ENCODE measurements at regions not wholly inside any gene's neighbourhood (a gene's known extent, or its start where the extent isn't known, plus 50 kb on each side); places are given as distances from the start of the nearest gene placed in this dataset.
"Not testable (repeated sequence)": the region's sequence is repeated elsewhere in the genome, so short reads cannot be mapped to it uniquely, and the experiment has no call there.

DNA sequence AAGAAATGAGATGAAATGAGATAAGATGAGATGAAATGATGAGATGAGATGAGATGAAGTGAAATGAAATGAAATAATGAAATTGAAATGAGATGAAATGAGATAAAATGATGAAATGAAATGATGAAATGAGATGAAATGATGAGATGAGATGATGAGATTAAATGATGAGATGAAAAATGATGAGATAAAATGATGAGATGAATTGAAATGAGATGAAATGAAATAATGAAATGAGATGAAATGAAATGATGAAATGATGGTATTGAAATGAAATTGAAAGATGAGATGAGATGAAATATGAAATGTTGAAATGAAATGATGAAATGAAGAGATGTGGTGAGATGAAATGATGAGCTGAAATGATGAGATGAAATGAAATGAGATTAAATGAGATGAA lies 231.0 kb downstream of the GOLGA6L6 start:
- no peak for DNase-seq (ENCODE audit: extremely low spot score)
- intact Hi-C loops (cut with DNase I), result no loop called here

GRCh38 chr15:20309966-20310365 lies 231.6 kb downstream of the GOLGA6L6 start:
- H3K36me3 ChIP-seq; H3K27me3 ChIP-seq; DNase-seq (ENCODE audit: extremely low spot score); H3K4me1 ChIP-seq; H3K4me3 ChIP-seq; H3K27ac ChIP-seq (replicated peaks in 1 of 4); H3K9me3 ChIP-seq: not testable (repeated sequence)
- intact Hi-C loops (cut with DNase I), result loop anchor here (10.0 kb wide), 1 partner anchor 55 kb away; no protein-coding TSS in a partner anchor

More for the DNA sequence above, 231.0 kb downstream of the GOLGA6L6 start:
- TF ChIP-seq POLR2AphosphoS5 (IDR thresholded peaks at IDR 0.05) (no peak), EP300 (IDR thresholded peaks at IDR 0.05) (no peak), POLR2A (IDR thresholded peaks at IDR 0.05; ENCODE audit: low read depth) (no peak)
- TF ChIP-seq, protein P1, sequence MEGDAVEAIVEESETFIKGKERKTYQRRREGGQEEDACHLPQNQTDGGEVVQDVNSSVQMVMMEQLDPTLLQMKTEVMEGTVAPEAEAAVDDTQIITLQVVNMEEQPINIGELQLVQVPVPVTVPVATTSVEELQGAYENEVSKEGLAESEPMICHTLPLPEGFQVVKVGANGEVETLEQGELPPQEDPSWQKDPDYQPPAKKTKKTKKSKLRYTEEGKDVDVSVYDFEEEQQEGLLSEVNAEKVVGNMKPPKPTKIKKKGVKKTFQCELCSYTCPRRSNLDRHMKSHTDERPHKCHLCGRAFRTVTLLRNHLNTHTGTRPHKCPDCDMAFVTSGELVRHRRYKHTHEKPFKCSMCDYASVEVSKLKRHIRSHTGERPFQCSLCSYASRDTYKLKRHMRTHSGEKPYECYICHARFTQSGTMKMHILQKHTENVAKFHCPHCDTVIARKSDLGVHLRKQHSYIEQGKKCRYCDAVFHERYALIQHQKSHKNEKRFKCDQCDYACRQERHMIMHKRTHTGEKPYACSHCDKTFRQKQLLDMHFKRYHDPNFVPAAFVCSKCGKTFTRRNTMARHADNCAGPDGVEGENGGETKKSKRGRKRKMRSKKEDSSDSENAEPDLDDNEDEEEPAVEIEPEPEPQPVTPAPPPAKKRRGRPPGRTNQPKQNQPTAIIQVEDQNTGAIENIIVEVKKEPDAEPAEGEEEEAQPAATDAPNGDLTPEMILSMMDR (IDR thresholded peaks at IDR 0.05), result no peak
- Histone ChIP-seq H3K9me3 (no peaks in the 10 kb centered on the region), H3K4me1 (no peaks in the 10 kb centered on the region), H3K4me3 (no peak overlapping the region), H3K27me3 (no peaks in the 10 kb centered on the region), H3K27ac (replicated peaks in 1 of 4) (no peak overlapping the region), H3K36me3 (no peaks in the 10 kb centered on the region)

- H3K4me1 ChIP-seq; DNase-seq (ENCODE audit: extremely low spot score); H3K9me3 ChIP-seq; H3K27me3 ChIP-seq; H3K4me3 ChIP-seq; H3K36me3 ChIP-seq; H3K27ac ChIP-seq (replicated peaks in 1 of 4): not testable (repeated sequence)
- intact Hi-C loops (cut with DNase I), result loop anchor here (10.0 kb wide), 1 partner anchor 55 kb away; no protein-coding TSS in a partner anchor
- WGBS, result 71% methylated on average over 3 of the region's 3 CpGs
Measured at GRCh38 chr15:20309395-20309794, 232.2 kb downstream of the GOLGA6L6 start.

GRCh38 chr15:20308027-20308690 lies 233.4 kb downstream of the GOLGA6L6 start:
- H3K4me1 ChIP-seq; H3K4me3 ChIP-seq; H3K9me3 ChIP-seq; H3K27me3 ChIP-seq; DNase-seq (ENCODE audit: extremely low spot score); H3K27ac ChIP-seq (replicated peaks in 1 of 4); H3K36me3 ChIP-seq: not testable (repeated sequence)
- 89% methylated on average over 4 of the region's 4 CpGs for WGBS
- intact Hi-C loops (cut with DNase I), result loop anchor here (10.0 kb wide), 1 partner anchor 57 kb away; no protein-coding TSS in a partner anchor

DNA sequence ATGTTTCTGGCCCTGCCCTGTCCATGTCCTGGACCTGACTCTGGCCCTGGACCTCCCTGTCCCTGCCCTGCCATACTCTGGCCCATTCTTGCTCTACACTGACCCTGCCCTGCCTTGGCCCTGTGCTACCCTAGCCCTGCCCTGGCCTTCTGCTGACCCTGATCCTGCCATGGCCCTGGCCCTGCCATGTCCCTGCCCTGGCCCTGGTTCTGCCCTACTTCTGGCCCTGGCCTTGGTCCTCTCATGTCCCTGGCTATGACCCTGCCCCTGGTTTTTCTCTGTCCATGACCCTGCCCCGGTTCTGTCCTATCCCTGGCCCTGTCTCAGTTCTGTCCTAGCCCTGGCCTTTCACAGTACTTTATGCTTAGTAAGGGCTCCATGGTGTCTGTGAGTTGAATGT lies 234.5 kb downstream of the GOLGA6L6 start:
- intact Hi-C loops (cut with DNase I), result loop anchor here (10.0 kb wide), 1 partner anchor 58 kb away; no protein-coding TSS in a partner anchor
- H3K9me3 ChIP-seq; H3K4me3 ChIP-seq; DNase-seq (ENCODE audit: extremely low spot score); H3K36me3 ChIP-seq; H3K4me1 ChIP-seq; H3K27ac ChIP-seq (replicated peaks in 1 of 4); H3K27me3 ChIP-seq: not testable (repeated sequence)
- 82% methylated on average over 1 of the region's 1 CpG for WGBS

DNA sequence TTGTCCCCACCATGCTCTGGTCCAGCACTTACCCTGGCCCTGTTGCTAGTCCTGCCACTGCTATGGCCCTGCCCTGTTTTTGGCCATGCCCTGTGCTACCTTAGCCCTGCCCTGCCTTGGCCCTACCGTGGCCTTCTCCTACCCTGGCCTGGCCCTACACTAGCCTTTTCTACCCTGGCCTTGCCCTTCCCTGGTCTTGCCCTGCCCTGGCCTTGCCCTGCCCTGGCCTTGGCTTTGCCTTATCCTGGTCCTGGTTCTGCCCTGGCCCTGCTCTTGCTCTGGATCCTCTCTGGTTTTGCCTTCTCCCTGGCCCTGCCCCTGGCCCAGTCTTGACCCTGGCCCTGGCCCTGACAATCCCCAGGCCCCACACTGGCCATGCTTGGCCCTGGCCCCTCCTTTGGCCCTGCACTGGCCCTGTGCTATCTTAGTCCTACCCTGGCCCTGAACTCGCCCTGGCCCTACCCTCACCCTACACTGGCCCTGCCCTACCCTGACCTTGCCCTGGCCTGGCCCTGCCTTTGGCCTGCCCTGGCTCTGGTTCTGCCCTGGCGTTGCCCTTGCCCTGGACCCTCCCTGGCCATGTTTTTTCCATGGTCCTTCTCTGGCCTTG lies 235.0 kb downstream of the GOLGA6L6 start:
- DNase-seq (ENCODE audit: extremely low spot score); H3K4me3 ChIP-seq; H3K4me1 ChIP-seq; H3K27me3 ChIP-seq; H3K36me3 ChIP-seq; H3K27ac ChIP-seq (replicated peaks in 1 of 4); H3K9me3 ChIP-seq: not testable (repeated sequence)
- 55% methylated on average over 3 of the region's 3 CpGs for WGBS
- intact Hi-C loops (cut with DNase I), result loop anchor here (10.0 kb wide), 1 partner anchor 58 kb away; no protein-coding TSS in a partner anchor

DNA sequence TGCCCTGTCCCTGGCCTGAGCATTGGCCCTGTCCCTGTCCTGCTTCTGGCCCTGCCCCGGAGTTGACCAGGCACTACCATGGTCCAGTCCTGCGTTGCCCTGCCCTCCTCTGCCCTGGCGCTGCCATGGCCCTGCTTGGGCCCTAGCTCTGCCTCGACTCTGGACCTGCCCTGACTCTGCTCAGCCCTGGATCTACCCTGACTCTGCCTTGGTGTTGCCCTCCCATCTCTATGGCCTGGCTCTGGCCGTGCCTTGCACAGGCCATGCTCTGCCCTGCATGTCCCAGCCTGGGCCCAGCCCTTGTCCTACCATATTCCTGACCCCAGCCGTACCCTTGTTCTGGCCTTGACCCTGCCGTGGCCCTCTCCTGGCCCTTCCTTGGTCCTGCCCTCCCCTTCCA lies 235.7 kb downstream of the GOLGA6L6 start:
- not testable (repeated sequence) for H3K36me3 ChIP-seq; DNase-seq (ENCODE audit: extremely low spot score); H3K9me3 ChIP-seq; H3K27ac ChIP-seq (replicated peaks in 1 of 4); H3K4me3 ChIP-seq; H3K27me3 ChIP-seq; H3K4me1 ChIP-seq
- 61% methylated on average over 4 of the region's 7 CpGs for WGBS
- intact Hi-C loops (cut with DNase I), result loop anchor here (10.0 kb wide), 1 partner anchor 59 kb away; no protein-coding TSS in a partner anchor

GRCh38 chr15:20305015-20305465 lies 236.6 kb downstream of the GOLGA6L6 start:
- H3K36me3 ChIP-seq; DNase-seq (ENCODE audit: extremely low spot score); H3K27me3 ChIP-seq; H3K9me3 ChIP-seq; H3K27ac ChIP-seq (replicated peaks in 1 of 4); H3K4me1 ChIP-seq; H3K4me3 ChIP-seq: not testable (repeated sequence)
- 87% methylated on average over 6 of the region's 6 CpGs for WGBS
- intact Hi-C loops (cut with DNase I), result loop anchor here (10.0 kb wide), 1 partner anchor 60 kb away; no protein-coding TSS in a partner anchor

GRCh38 chr15:20304282-20305014 lies 237.2 kb downstream of the GOLGA6L6 start:
- 79% methylated on average over 10 of the region's 10 CpGs for WGBS
- DNase-seq (ENCODE audit: extremely low spot score), result not testable (repeated sequence)
- intact Hi-C loops (cut with DNase I), result loop anchor here (10.0 kb wide), 1 partner anchor 60 kb away; no protein-coding TSS in a partner anchor

DNA sequence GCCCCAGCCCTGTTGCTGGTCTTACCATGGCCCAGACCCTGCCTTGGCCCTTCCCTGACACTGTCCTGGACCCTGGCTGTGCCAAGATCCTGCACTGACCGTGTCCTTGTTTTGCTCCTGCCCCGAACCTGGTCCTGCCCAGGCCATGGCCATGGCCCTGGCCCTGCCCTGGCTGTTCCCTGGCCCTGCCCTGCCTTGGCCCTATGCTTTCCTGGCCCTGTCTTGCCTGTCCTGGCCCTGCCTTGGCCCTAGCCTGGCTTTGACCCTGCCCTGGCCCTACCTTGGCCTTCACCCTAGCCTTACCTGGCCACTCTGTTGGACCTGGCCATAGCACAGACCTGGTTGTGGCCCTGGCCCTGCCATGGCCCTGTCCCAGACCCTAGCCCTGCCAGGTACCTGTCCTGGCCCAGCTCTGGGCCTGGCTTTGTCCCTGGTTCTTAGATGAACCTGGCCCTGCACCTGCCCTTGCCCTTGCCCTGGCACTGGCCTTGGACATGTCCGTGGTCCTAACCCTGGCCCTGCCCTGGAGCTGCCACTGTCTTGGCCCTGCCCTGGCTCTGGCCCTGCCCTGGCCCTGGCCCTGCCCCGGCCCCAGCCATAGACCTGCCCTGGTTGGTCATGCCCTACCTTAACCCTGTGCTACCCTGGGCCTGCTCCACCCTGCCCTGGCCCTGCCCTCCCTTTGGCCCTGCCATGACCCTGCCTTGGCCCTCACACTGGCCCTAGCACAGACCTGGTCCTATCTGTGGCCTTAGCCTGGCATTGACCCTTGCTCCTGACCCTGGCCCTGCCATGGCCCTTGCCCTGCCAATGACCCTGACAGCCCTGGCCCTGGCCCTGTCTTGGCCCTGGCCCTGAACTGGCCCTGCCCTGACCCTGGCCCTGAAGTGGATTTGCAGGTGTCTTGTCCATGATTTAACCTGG lies 238.1 kb downstream of the GOLGA6L6 start:
- H3K9me3 ChIP-seq; H3K4me3 ChIP-seq; H3K36me3 ChIP-seq; H3K4me1 ChIP-seq; H3K27ac ChIP-seq (replicated peaks in 1 of 4); DNase-seq (ENCODE audit: extremely low spot score); H3K27me3 ChIP-seq: not testable (repeated sequence)
- 64% methylated on average over 4 of the region's 4 CpGs for WGBS
- intact Hi-C loops (cut with DNase I), result loop anchor here (10.0 kb wide), 1 partner anchor 61 kb away; no protein-coding TSS in a partner anchor

More at GRCh38 chr15:20304282-20305014, 237.2 kb downstream of the GOLGA6L6 start:
- H3K9me3 ChIP-seq; H3K4me3 ChIP-seq; H3K27ac ChIP-seq (replicated peaks in 1 of 4); H3K4me1 ChIP-seq; H3K27me3 ChIP-seq; H3K36me3 ChIP-seq: not testable (repeated sequence)
